Psoas muscle (tissue), 7 donors: ENCODE measurements at regions not wholly inside any gene's neighbourhood (a gene's known extent, or its start where the extent isn't known, plus 50 kb on each side); places are given as distances from the start of the nearest gene placed in this dataset.
"Not testable (repeated sequence)": the region's sequence is repeated elsewhere in the genome, so short reads cannot be mapped to it uniquely, and the experiment has no call there.

Experiments used
- ATAC-seq, 4 donors: fragments of 200-7000 bp; cut with Tn5 transposase; one replicate each; pipeline ENCODE4 v1.9.1; 2020; ENCODE audit warnings: moderate library complexity in 3 of 4, mild to moderate bottlenecking in 2 of 4
- DNase-seq, 2 donors: peaks; one replicate each; pipeline ENCODE4 v3.0.0-alpha.2; 2020
- H3K27ac ChIP-seq: fragments of 200-600 bp; one replicate; pipeline ENCODE4 v1.8.0; 2022
- H3K27me3 ChIP-seq, 3 donors: fragments of 200-600 bp in 1 of 3; one replicate each; pipeline versions ENCODE4 v1.6.1 to v1.8.0; 2013 to 2022; ENCODE audit warnings: low read length in 2 of 3, mild to moderate bottlenecking in 2 of 3, moderate library complexity in 1 of 3; ENCODE audit not compliant: insufficient read depth in 3 of 3
- H3K36me3 ChIP-seq, 2 donors: fragments of 200-600 bp in 1 of 2; one replicate each; pipeline versions ENCODE4 v1.6.1 to v1.8.0; 2013 to 2022; ENCODE audit warnings: low read depth in 1 of 2, mild to moderate bottlenecking in 1 of 2, moderate library complexity in 1 of 2; ENCODE audit not compliant: insufficient read depth in 1 of 2
- H3K4me1 ChIP-seq: fragments of 200-600 bp; one replicate; pipeline ENCODE4 v1.8.0; 2022
- H3K4me3 ChIP-seq: fragments of 200-600 bp; one replicate; pipeline ENCODE4 v1.8.0; 2022; ENCODE audit warnings: mild to moderate bottlenecking
- H3K9me3 ChIP-seq: fragments of 200-600 bp; one replicate; pipeline ENCODE4 v1.8.0; 2022
- CTCF ChIP-seq: fragments of 200-600 bp; IDR thresholded peaks from one replicate; pipeline ENCODE4 v1.8.0; 2022; ENCODE audit warnings: antibody characterized with exemption
- WGBS, 3 donors: extraction: QIAGEN DNeasy Blood & Tissue Kit; methylation state at CpG; one replicate each; pipeline versions ENCODE4 v1.1.6 to v1.1.7; 2013; 5-methylcytosine and 5-hydroxymethylcytosine counted together
- intact Hi-C, 2 donors: fragments of 100-400 bp; cut with DNase I; formaldehyde crosslinking; loops; one replicate each; pipeline versions ENCODE4 v1.11.0 to v1.14.2; 2022
- donor health status: healthy with polysubstance abuse.
- donor health status: DM: no; HTN: no; CAD: no; lungs with moderate emphysema.
- donor health status: Bipolar disorder and iron deficiency.
- donor health status: healthy.
- donor health status: DM: yes; HTN: yes; CAD: no.
- donor health status: DM: no; HTN: no; CAD: no.
- donor health status: DM: yes; HTN: yes; CAD: no.

GRCh38 chr5:88060194-88060593 lies 208.5 kb downstream of the TMEM161B start:
- H3K4me3 ChIP-seq: no peak overlapping the region

GRCh38 chr5:88058625-88059024 lies 210.0 kb downstream of the TMEM161B start:
- ATAC-seq: no peak

More at GRCh38 chr5:88060194-88060593, 208.5 kb downstream of the TMEM161B start:
- peaks cover 9% of the 10 kb centered on the region for H3K9me3 ChIP-seq
- H3K27me3 ChIP-seq: no peaks in the 10 kb centered on the region
- H3K27ac ChIP-seq: no peak overlapping the region
- WGBS, 3 donors: 86 to 97% (median 88%) methylated on average over 3 of the region's 3 CpGs
- ATAC-seq (no peak), DNase-seq (no peak)
- no peaks in the 10 kb centered on the region for H3K4me1 ChIP-seq
- TF ChIP-seq CTCF: no peak
- H3K36me3 ChIP-seq: no peaks in the 10 kb centered on the region
- intact Hi-C loops: no loop called here

GRCh38 chr5:88052468-88052867 lies 216.2 kb downstream of the TMEM161B start:
- intact Hi-C loops, H3K4me1 ChIP-seq, H3K9me3 ChIP-seq, H3K27ac ChIP-seq, H3K36me3 ChIP-seq, H3K27me3 ChIP-seq, DNase-seq, ATAC-seq, H3K4me3 ChIP-seq: not testable (repeated sequence)
- 69 to 71% (median 70%) methylated on average over 20 to 26 of the region's 26 CpGs for WGBS, 3 donors

More at GRCh38 chr5:88058625-88059024, 210.0 kb downstream of the TMEM161B start:
- no peak for TF ChIP-seq CTCF
- WGBS, 3 donors: 93 to 97% (median 93%) methylated on average over 1 of the region's 1 CpG
- intact Hi-C loops: no loop called here
- no peaks in the 10 kb centered on the region for H3K4me1 ChIP-seq
- no peak overlapping the region for H3K4me3 ChIP-seq
- peaks cover 9% of the 10 kb centered on the region for H3K9me3 ChIP-seq
- no peak for DNase-seq
- no peak overlapping the region for H3K27ac ChIP-seq
- no peaks in the 10 kb centered on the region for H3K27me3 ChIP-seq
- no peaks in the 10 kb centered on the region for H3K36me3 ChIP-seq

- Histone ChIP-seq H3K27ac (no peak overlapping the region), H3K9me3 (no peaks in the 10 kb centered on the region), H3K4me1 (no peaks in the 10 kb centered on the region), H3K36me3 (no peaks in the 10 kb centered on the region), H3K27me3 (no peaks in the 10 kb centered on the region), H3K4me3 (no peak overlapping the region)
- TF ChIP-seq CTCF: no peak
- 74 to 81% (median 79%) methylated on average over 2 of the region's 2 CpGs for WGBS, 3 donors
- ATAC-seq (no peak), DNase-seq (no peak)
- intact Hi-C loops: no loop called here
These were observed 217.5 kb downstream of the TMEM161B start for GRCh38 chr5:88051148-88051547.

DNA sequence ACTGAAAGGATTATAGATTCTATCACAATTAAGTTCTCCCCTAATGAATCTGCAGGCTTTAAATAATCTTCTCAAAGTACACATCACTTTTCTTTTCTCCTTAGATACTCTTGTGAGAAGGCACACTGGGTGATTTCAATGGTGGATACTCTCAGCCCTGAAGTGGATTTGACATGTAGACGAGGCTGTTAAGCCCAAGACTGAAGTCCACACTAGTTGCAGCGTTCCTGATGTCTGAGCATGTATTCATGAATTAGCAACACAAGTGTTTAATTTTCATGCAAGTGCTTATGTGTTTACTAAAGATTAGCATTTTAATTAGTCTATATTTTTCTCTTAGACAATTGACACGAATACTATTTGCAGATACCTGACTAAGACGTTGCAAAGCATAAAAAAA lies 218.9 kb downstream of the TMEM161B start:
- no peak for DNase-seq
- 20 to 28% (median 25%) methylated on average over 4 of the region's 4 CpGs for WGBS, 3 donors

More for the DNA sequence above, 218.9 kb downstream of the TMEM161B start:
- Histone ChIP-seq H3K9me3 (no peaks in the 10 kb centered on the region), H3K36me3 (no peaks in the 10 kb centered on the region), H3K27me3 (no peaks in the 10 kb centered on the region), H3K27ac (no peak overlapping the region), H3K4me3 (no peak overlapping the region), H3K4me1 (no peaks in the 10 kb centered on the region)
- no peak for ATAC-seq
- TF ChIP-seq CTCF: no peak
- intact Hi-C loops: no loop called here
